ENCODE measurements at regions not wholly inside any gene's neighbourhood (a gene's known extent, or its start where the extent isn't known, plus 50 kb on each side); places are given as distances from the start of the nearest gene placed in this dataset.

- Histone ChIP-seq H3K27me3 (ENCODE audit: control insufficient read depth in 1 of 2, insufficient read depth in 2 of 2, low read length in 2 of 2) (no peaks in the 10 kb centered on the region), H3K27ac (ENCODE audit: low read depth, low read length) (no peak overlapping the region), H3K9ac (ENCODE audit: low read length) (no peak overlapping the region), H3K36me3 (ENCODE audit: insufficient read depth, low read length) (no peaks in the 10 kb centered on the region), H3K4me1 (ENCODE audit: insufficient read depth, low read length) (peaks cover 12% of the 10 kb centered on the region), H3K9me3 (ENCODE audit: low read length) (no peaks in the 10 kb centered on the region), H3K4me3 (ENCODE audit: low read depth in 1 of 2, low read length in 2 of 2) (no peak overlapping the region)
These were observed 336.0 kb upstream of the TNP1 start for GRCh38 chr2:217195658-217196446.

- Histone ChIP-seq H3K4me1 (ENCODE audit: insufficient read depth, low read length) (peaks cover 12% of the 10 kb centered on the region), H3K9me3 (ENCODE audit: low read length) (no peaks in the 10 kb centered on the region), H3K27ac (ENCODE audit: low read depth, low read length) (no peak overlapping the region), H3K27me3 (ENCODE audit: control insufficient read depth in 1 of 2, insufficient read depth in 2 of 2, low read length in 2 of 2) (no peaks in the 10 kb centered on the region), H3K4me3 (ENCODE audit: low read depth in 1 of 2, low read length in 2 of 2) (no peak overlapping the region), H3K9ac (ENCODE audit: low read length) (no peak overlapping the region), H3K36me3 (ENCODE audit: insufficient read depth, low read length) (no peaks in the 10 kb centered on the region)
These were observed 335.2 kb upstream of the TNP1 start for GRCh38 chr2:217195016-217195415.

GRCh38 chr2:217193431-217194340 is 333.8 kb upstream of the TNP1 start:
- no peaks in the 10 kb centered on the region for H3K36me3 ChIP-seq (ENCODE audit: insufficient read depth, low read length)
- no peaks in the 10 kb centered on the region for H3K9me3 ChIP-seq (ENCODE audit: low read length)
- H3K4me1 ChIP-seq (ENCODE audit: insufficient read depth, low read length): peaks cover 12% of the 10 kb centered on the region
- no peak overlapping the region for H3K9ac ChIP-seq (ENCODE audit: low read length)
- no peak overlapping the region for H3K27ac ChIP-seq (ENCODE audit: low read depth, low read length)
- H3K27me3 ChIP-seq (ENCODE audit: control insufficient read depth in 1 of 2, insufficient read depth in 2 of 2, low read length in 2 of 2): no peaks in the 10 kb centered on the region
- H3K4me3 ChIP-seq (ENCODE audit: low read depth in 1 of 2, low read length in 2 of 2): no peak overlapping the region

- no peak overlapping the region for H3K9ac ChIP-seq (ENCODE audit: low read length)
- no peaks in the 10 kb centered on the region for H3K9me3 ChIP-seq (ENCODE audit: low read length)
These were observed 332.5 kb upstream of the TNP1 start for GRCh38 chr2:217192366-217192765.

GRCh38 chr2:217189747-217190146 is 329.9 kb upstream of the TNP1 start:
- no peaks in the 10 kb centered on the region for H3K9me3 ChIP-seq (ENCODE audit: low read length)
- H3K4me1 ChIP-seq (ENCODE audit: insufficient read depth, low read length): peaks cover 11% of the 10 kb centered on the region
- H3K27ac ChIP-seq (ENCODE audit: low read depth, low read length): no peak overlapping the region
- no peaks in the 10 kb centered on the region for H3K36me3 ChIP-seq (ENCODE audit: insufficient read depth, low read length)
- no peak overlapping the region for H3K9ac ChIP-seq (ENCODE audit: low read length)
- no peaks in the 10 kb centered on the region for H3K27me3 ChIP-seq (ENCODE audit: control insufficient read depth in 1 of 2, insufficient read depth in 2 of 2, low read length in 2 of 2)
- H3K4me3 ChIP-seq (ENCODE audit: low read depth in 1 of 2, low read length in 2 of 2): no peak overlapping the region

More at GRCh38 chr2:217192366-217192765, 332.5 kb upstream of the TNP1 start:
- Histone ChIP-seq H3K4me3 (ENCODE audit: low read depth in 1 of 2, low read length in 2 of 2) (no peak overlapping the region), H3K27ac (ENCODE audit: low read depth, low read length) (no peak overlapping the region), H3K4me1 (ENCODE audit: insufficient read depth, low read length) (peaks cover 12% of the 10 kb centered on the region), H3K36me3 (ENCODE audit: insufficient read depth, low read length) (no peaks in the 10 kb centered on the region), H3K27me3 (ENCODE audit: control insufficient read depth in 1 of 2, insufficient read depth in 2 of 2, low read length in 2 of 2) (no peaks in the 10 kb centered on the region)

GRCh38 chr2:217189131-217189530 is 329.3 kb upstream of the TNP1 start:
- no peaks in the 10 kb centered on the region for H3K9me3 ChIP-seq (ENCODE audit: low read length)

GRCh38 chr2:217186668-217187159 is 326.9 kb upstream of the TNP1 start:
- no peak overlapping the region for H3K9ac ChIP-seq (ENCODE audit: low read length)
- H3K4me1 ChIP-seq (ENCODE audit: insufficient read depth, low read length): no peaks in the 10 kb centered on the region
- no peaks in the 10 kb centered on the region for H3K36me3 ChIP-seq (ENCODE audit: insufficient read depth, low read length)
- no peaks in the 10 kb centered on the region for H3K27me3 ChIP-seq (ENCODE audit: control insufficient read depth in 1 of 2, insufficient read depth in 2 of 2, low read length in 2 of 2)
- H3K9me3 ChIP-seq (ENCODE audit: low read length): no peaks in the 10 kb centered on the region
- no peak overlapping the region for H3K27ac ChIP-seq (ENCODE audit: low read depth, low read length)
- no peak overlapping the region for H3K4me3 ChIP-seq (ENCODE audit: low read depth in 1 of 2, low read length in 2 of 2)

More at GRCh38 chr2:217189131-217189530, 329.3 kb upstream of the TNP1 start:
- no peak overlapping the region for H3K4me3 ChIP-seq (ENCODE audit: low read depth in 1 of 2, low read length in 2 of 2)
- H3K4me1 ChIP-seq (ENCODE audit: insufficient read depth, low read length): peaks cover 5% of the 10 kb centered on the region
- H3K36me3 ChIP-seq (ENCODE audit: insufficient read depth, low read length): no peaks in the 10 kb centered on the region
- H3K27ac ChIP-seq (ENCODE audit: low read depth, low read length): no peak overlapping the region
- H3K27me3 ChIP-seq (ENCODE audit: control insufficient read depth in 1 of 2, insufficient read depth in 2 of 2, low read length in 2 of 2): no peaks in the 10 kb centered on the region
- H3K9ac ChIP-seq (ENCODE audit: low read length): no peak overlapping the region

GRCh38 chr2:217186152-217186551 is 326.3 kb upstream of the TNP1 start:
- Histone ChIP-seq H3K9me3 (ENCODE audit: low read length) (no peaks in the 10 kb centered on the region), H3K4me3 (ENCODE audit: low read depth in 1 of 2, low read length in 2 of 2) (no peak overlapping the region), H3K27ac (ENCODE audit: low read depth, low read length) (no peak overlapping the region), H3K36me3 (ENCODE audit: insufficient read depth, low read length) (no peaks in the 10 kb centered on the region), H3K27me3 (ENCODE audit: control insufficient read depth in 1 of 2, insufficient read depth in 2 of 2, low read length in 2 of 2) (no peaks in the 10 kb centered on the region), H3K4me1 (ENCODE audit: insufficient read depth, low read length) (no peaks in the 10 kb centered on the region), H3K9ac (ENCODE audit: low read length) (no peak overlapping the region)

- H3K9me3 ChIP-seq (ENCODE audit: low read length): no peaks in the 10 kb centered on the region
- H3K4me1 ChIP-seq (ENCODE audit: insufficient read depth, low read length): no peaks in the 10 kb centered on the region
- H3K36me3 ChIP-seq (ENCODE audit: insufficient read depth, low read length): no peaks in the 10 kb centered on the region
- H3K4me3 ChIP-seq (ENCODE audit: low read depth in 1 of 2, low read length in 2 of 2): no peak overlapping the region
- no peaks in the 10 kb centered on the region for H3K27me3 ChIP-seq (ENCODE audit: control insufficient read depth in 1 of 2, insufficient read depth in 2 of 2, low read length in 2 of 2)
- H3K27ac ChIP-seq (ENCODE audit: low read depth, low read length): no peak overlapping the region
- no peak overlapping the region for H3K9ac ChIP-seq (ENCODE audit: low read length)
These were observed 325.6 kb upstream of the TNP1 start for GRCh38 chr2:217185265-217185995.

GRCh38 chr2:217184242-217184641 is 324.4 kb upstream of the TNP1 start:
- Histone ChIP-seq H3K9ac (ENCODE audit: low read length) (no peak overlapping the region), H3K27me3 (ENCODE audit: control insufficient read depth in 1 of 2, insufficient read depth in 2 of 2, low read length in 2 of 2) (no peaks in the 10 kb centered on the region), H3K4me1 (ENCODE audit: insufficient read depth, low read length) (no peaks in the 10 kb centered on the region)

GRCh38 chr2:217183471-217183870 is 323.6 kb upstream of the TNP1 start:
- Histone ChIP-seq H3K36me3 (ENCODE audit: insufficient read depth, low read length) (no peaks in the 10 kb centered on the region), H3K9ac (ENCODE audit: low read length) (no peak overlapping the region), H3K4me3 (ENCODE audit: low read depth in 1 of 2, low read length in 2 of 2) (no peak overlapping the region), H3K27ac (ENCODE audit: low read depth, low read length) (no peak overlapping the region), H3K9me3 (ENCODE audit: low read length) (no peaks in the 10 kb centered on the region), H3K4me1 (ENCODE audit: insufficient read depth, low read length) (no peaks in the 10 kb centered on the region), H3K27me3 (ENCODE audit: control insufficient read depth in 1 of 2, insufficient read depth in 2 of 2, low read length in 2 of 2) (no peaks in the 10 kb centered on the region)

More at GRCh38 chr2:217184242-217184641, 324.4 kb upstream of the TNP1 start:
- Histone ChIP-seq H3K4me3 (ENCODE audit: low read depth in 1 of 2, low read length in 2 of 2) (no peak overlapping the region), H3K36me3 (ENCODE audit: insufficient read depth, low read length) (no peaks in the 10 kb centered on the region), H3K27ac (ENCODE audit: low read depth, low read length) (no peak overlapping the region), H3K9me3 (ENCODE audit: low read length) (no peaks in the 10 kb centered on the region)

Measured in muscle layer of colon (tissue), 2 donors.